Activated naive CD8-positive, alpha-beta T cell treated with anti-CD3 and anti-CD28 coated beads for 36 hours (primary cell): ENCODE measurements at regions not wholly inside any gene's neighbourhood (a gene's known extent, or its start where the extent isn't known, plus 50 kb on each side); places are given as distances from the start of the nearest gene placed in this dataset.

Experiments
- DNase-seq: peaks from one replicate; pipeline ENCODE4 v3.0.0; 2021
- H3K27ac Mint-ChIP-seq: one replicate; pipeline ENCODE4 v1.8.0; 2022; ENCODE audit warnings: mild to moderate bottlenecking, moderate library complexity, mixed read lengths
- H3K27me3 Mint-ChIP-seq: one replicate; pipeline ENCODE4 v1.8.0; 2022; ENCODE audit warnings: mild to moderate bottlenecking, mixed read lengths
- H3K36me3 Mint-ChIP-seq: one replicate; pipeline ENCODE4 v1.8.0; 2021; ENCODE audit warnings: mild to moderate bottlenecking, mixed read lengths
- H3K4me1 Mint-ChIP-seq: one replicate; pipeline ENCODE4 v1.8.0; 2021; ENCODE audit warnings: mixed read lengths
- H3K4me3 Mint-ChIP-seq: one replicate; pipeline ENCODE4 v1.8.0; 2022; ENCODE audit warnings: mild to moderate bottlenecking, moderate library complexity, mixed read lengths
- H3K9me3 Mint-ChIP-seq: one replicate; pipeline ENCODE4 v1.8.0; 2022; ENCODE audit warnings: mixed read lengths

DNA sequence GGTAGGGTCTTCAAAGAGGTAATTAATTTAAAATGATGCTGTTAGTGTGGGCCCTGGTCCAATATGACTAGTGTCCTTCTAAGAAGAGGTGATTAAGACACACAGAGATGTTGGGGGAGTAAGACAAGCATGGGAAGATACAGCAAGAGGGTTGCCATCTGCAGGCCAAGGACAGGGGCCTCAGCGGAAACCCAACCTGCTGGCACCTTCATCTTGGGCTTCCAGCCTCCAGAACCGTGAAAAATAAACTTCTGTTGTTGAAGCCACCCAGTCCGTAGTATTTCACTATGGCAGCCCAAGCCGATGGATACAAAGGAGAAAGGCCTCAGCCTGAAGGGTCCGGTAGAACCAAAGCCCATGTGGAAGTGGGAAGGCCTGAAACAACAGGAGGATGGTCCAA, 161.7 kb upstream of the UBE2E1 start:
- no peak overlapping the region for H3K4me3 Mint-ChIP-seq
- no peak for DNase-seq

DNA sequence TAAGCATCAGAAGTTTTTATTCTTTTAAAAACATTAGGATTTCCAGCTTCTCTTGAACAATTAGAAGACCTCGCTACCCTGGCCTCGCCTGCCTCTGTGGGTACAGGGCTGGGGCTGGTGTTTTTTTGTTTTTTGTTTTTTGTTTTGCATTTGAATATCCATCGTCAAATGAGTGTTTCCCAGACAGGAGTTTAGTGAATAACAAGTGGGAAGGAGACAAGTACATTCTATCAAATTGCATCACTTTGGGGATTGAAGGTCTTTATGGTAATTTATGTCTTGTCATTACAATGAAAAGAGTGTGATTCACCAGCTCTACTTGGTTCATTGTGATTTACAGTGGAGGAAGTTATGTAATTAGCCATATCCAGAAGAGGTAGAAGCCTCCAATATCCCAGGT, 161.1 kb upstream of the UBE2E1 start:
- Mint-ChIP-seq H3K36me3 (no peaks in the 10 kb centered on the region), H3K9me3 (no peaks in the 10 kb centered on the region), H3K4me1 (no peaks in the 10 kb centered on the region), H3K27ac (no peak overlapping the region), H3K4me3 (no peak overlapping the region), H3K27me3 (no peaks in the 10 kb centered on the region)
- no peak for DNase-seq

More for the DNA sequence above, 161.7 kb upstream of the UBE2E1 start:
- Mint-ChIP-seq H3K4me1 (no peaks in the 10 kb centered on the region), H3K27me3 (no peaks in the 10 kb centered on the region), H3K9me3 (no peaks in the 10 kb centered on the region), H3K36me3 (no peaks in the 10 kb centered on the region), H3K27ac (no peak overlapping the region)

DNA sequence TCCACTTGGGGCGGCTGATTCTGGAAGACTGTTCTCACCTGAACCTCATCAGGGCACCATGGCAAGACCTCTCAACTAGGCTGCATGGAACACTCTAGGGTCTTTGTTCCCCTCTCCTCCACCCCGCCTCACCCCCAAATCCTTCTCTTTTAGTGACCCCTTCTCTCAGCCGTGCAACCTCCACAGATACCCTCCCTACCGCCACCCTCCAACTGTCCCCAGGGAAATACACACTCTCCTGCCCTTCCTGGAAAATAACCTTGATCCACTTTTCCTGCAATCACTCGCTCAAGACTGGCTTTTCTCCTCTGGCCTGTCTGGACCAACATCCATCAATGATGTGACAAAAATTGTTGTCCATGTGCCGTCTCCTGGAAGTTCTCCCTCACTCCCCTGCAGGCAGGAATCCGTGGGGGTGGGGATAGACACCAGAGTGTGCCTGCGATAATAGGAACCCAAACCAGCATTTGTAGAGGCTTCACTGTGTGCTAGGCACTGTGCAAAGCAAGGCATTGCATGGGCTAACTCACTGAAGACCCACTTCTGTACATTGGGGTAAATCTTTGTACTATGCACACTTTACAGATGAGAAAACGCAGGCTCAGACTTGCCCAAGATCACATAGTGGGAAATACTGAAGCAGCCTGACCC, 160.1 kb upstream of the UBE2E1 start:
- Mint-ChIP-seq H3K27ac (no peak overlapping the region), H3K4me3 (no peak overlapping the region), H3K9me3 (no peaks in the 10 kb centered on the region), H3K36me3 (no peaks in the 10 kb centered on the region), H3K4me1 (no peaks in the 10 kb centered on the region), H3K27me3 (no peaks in the 10 kb centered on the region)
- DNase-seq: no peak

DNA sequence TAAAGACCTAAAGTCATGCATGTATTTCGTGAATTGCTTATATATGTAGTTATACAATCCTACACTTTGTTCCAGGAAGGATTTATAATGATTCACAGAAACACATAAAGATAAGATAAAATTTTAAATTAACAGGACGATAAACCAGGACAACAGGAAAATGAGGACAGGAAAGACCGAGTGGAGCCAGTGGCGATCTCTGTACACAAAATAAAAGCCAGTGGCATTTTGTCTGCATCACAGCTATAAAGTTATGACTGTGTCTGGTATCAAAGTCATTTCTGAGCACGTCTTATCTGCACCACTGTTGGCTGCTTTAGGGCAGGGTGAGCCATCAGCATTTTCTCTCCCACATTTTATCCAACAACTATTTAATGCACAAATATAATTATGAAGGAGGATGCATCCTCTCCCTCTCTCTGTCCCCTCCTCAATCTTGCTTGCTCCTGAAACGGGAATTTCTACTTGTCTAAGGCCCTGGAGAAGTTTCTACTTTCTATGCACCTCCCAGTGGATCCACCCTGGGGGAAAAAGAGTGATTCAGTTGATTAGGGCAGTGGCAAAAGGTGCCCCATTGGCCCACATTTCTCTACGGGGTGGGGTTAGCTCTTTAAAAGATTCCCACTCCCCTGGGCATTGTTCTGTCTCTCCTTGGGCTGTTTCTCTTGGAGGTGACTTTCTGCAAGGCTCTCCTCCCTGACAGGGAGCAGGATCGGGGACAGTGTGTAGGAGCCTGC, 159.4 kb upstream of the UBE2E1 start:
- Mint-ChIP-seq H3K36me3 (no peaks in the 10 kb centered on the region), H3K4me1 (no peaks in the 10 kb centered on the region), H3K9me3 (no peaks in the 10 kb centered on the region), H3K27ac (no peak overlapping the region), H3K4me3 (no peak overlapping the region), H3K27me3 (no peaks in the 10 kb centered on the region)
- no peak for DNase-seq

DNA sequence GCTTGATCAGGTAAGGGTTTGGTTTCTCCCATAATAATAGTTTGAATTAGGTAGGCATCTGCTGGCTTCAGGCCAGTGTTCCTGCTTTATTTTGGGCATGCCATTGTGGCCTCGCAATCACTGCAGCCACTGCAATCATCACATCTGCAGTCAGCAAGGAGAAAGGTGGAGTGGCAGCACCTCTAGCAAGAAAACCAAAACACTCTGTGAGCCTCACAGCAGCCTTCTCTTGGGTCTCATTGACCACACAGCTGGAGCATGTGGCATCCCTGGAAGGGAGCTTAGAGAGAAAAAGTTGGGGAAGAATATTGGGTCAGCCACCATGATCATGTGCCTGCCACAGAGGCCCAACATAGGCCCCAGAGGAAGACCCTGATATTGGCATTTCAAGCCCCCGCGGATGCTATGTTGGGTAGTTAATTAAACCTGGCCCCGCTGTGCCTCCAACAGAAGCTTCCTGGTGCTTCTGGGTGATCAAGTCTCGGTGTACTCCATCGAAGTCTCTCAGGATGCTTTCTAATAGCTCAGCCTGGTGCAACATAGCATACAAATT, 158.0 kb upstream of the UBE2E1 start:
- no peaks in the 10 kb centered on the region for H3K27me3 Mint-ChIP-seq
- no peak overlapping the region for H3K4me3 Mint-ChIP-seq
- no peaks in the 10 kb centered on the region for H3K4me1 Mint-ChIP-seq
- DNase-seq: no peak
- H3K9me3 Mint-ChIP-seq: no peaks in the 10 kb centered on the region
- H3K27ac Mint-ChIP-seq: no peak overlapping the region
- H3K36me3 Mint-ChIP-seq: no peaks in the 10 kb centered on the region

DNA sequence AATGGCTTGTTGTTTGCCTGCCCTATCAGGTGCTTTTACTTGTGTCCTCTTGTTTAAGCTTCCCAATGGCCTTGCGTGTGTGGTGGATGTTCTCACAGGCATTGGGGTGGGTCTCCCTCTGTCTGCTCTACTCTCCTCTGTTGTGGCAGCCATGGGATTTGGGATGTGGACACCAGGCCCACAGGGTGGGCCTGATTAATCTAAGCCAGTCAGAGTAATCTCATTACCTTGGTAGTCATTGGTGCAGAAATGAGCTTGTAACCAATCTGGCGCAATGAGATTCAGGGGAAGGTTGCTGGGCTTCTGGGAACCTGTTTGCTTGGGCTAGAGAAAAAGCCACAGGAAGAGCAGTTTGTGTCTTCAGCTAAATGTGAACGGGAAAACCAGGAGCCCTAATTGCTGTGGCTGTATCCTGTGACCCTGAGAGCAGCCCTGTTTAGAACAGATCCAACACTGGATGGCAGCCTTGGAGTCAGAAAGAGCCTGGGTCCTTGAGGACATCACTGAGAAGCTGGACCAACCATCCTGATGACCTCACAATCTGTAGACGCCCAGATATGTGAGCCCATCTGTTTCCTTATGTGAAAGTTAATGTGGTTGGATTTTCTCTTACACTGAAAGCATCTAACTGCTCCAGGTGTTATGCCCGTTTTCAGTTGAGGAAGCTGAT, 157.3 kb upstream of the UBE2E1 start:
- no peaks in the 10 kb centered on the region for H3K27me3 Mint-ChIP-seq
- peaks cover 2% of the 10 kb centered on the region for H3K4me1 Mint-ChIP-seq
- DNase-seq: no peak
- H3K4me3 Mint-ChIP-seq: no peak overlapping the region
- H3K36me3 Mint-ChIP-seq: no peaks in the 10 kb centered on the region
- no peaks in the 10 kb centered on the region for H3K9me3 Mint-ChIP-seq
- H3K27ac Mint-ChIP-seq: no peak overlapping the region

DNA sequence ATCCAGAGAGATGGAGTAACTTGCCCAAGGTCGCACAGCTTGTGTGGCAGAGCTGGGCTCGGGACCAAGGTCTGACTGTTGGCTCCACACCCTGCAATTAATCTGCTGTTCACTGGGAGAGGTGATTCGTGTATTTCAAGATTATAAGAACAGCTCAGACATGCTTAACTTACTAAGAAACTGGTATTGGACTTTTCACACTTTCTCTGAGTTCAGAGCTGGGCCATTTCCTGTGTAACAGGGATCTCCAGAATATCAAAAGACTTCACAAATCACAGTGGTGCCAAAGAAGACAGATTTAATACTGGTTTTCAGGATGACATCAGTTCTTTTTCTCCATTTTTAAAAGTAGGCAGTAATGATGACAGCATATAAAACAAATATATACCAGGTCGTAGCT, 156.8 kb upstream of the UBE2E1 start:
- Mint-ChIP-seq H3K27ac (no peak overlapping the region), H3K36me3 (no peaks in the 10 kb centered on the region), H3K4me1 (peaks cover 7% of the 10 kb centered on the region), H3K4me3 (no peak overlapping the region), H3K27me3 (no peaks in the 10 kb centered on the region), H3K9me3 (no peaks in the 10 kb centered on the region)
- DNase-seq: no peak

DNA sequence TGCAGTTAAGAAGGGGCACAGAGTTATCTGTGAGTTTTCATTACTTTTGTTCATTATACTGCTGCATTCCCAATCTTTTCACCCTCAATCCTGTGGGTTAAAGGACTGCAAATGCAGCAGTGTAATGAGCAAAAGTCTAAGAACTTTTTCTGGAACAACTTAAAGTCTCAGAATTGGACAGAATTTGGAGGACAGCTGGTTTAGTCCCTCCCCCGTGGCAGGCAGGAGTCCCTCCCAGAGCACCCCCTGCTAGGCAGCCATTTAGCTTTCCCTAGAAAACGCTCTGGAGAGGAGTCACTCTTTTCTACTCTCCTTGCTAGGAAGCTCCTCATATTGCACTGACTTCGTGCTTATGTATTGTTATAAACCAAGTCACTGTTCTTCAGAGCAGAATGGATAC, 156.3 kb upstream of the UBE2E1 start:
- H3K27me3 Mint-ChIP-seq: no peaks in the 10 kb centered on the region
- H3K9me3 Mint-ChIP-seq: no peaks in the 10 kb centered on the region
- no peak overlapping the region for H3K27ac Mint-ChIP-seq
- peaks cover 10% of the 10 kb centered on the region for H3K4me1 Mint-ChIP-seq
- DNase-seq: no peak
- no peaks in the 10 kb centered on the region for H3K36me3 Mint-ChIP-seq
- H3K4me3 Mint-ChIP-seq: no peak overlapping the region

DNA sequence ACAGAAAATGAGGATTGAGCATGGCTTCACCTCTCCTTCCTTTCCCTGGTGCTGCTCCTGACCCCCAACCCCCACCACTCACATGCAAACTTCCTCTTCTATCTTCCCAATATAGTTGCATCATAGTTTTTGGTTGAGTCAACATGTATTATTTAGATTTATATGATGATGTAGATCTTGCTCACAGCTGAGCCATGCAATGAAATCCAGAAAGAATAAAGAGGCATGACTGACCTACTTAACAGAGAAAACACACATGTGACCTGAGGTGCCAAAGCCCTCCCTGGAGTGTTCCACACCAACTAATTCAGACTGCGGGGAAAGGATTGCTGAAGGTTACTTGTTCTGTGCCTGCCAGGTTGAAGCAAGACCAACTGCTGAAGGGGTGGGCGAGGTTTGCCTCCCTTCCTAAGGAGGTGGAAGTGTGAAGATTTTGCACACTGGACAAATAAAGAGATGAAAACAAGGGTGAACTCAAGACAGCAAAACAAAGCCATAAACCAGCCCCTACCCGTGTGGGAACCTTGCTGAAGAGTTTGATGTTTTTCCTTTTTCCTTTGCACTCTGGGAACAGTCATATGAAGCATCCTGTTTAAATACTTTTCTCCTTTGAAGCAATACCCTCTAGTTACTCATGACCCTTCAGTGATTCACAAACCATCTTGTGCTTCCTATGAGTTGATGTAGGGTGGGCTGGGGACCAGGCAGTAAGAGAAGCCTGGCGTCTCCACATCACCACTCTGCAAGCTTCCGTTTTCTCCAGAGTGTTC, 155.2 kb upstream of the UBE2E1 start:
- H3K9me3 Mint-ChIP-seq: peaks cover under 1% of the 10 kb centered on the region
- H3K4me3 Mint-ChIP-seq: no peak overlapping the region
- no peaks in the 10 kb centered on the region for H3K27me3 Mint-ChIP-seq
- no peak overlapping the region for H3K27ac Mint-ChIP-seq
- DNase-seq: no peak
- peaks cover 10% of the 10 kb centered on the region for H3K4me1 Mint-ChIP-seq
- H3K36me3 Mint-ChIP-seq: no peaks in the 10 kb centered on the region

DNA sequence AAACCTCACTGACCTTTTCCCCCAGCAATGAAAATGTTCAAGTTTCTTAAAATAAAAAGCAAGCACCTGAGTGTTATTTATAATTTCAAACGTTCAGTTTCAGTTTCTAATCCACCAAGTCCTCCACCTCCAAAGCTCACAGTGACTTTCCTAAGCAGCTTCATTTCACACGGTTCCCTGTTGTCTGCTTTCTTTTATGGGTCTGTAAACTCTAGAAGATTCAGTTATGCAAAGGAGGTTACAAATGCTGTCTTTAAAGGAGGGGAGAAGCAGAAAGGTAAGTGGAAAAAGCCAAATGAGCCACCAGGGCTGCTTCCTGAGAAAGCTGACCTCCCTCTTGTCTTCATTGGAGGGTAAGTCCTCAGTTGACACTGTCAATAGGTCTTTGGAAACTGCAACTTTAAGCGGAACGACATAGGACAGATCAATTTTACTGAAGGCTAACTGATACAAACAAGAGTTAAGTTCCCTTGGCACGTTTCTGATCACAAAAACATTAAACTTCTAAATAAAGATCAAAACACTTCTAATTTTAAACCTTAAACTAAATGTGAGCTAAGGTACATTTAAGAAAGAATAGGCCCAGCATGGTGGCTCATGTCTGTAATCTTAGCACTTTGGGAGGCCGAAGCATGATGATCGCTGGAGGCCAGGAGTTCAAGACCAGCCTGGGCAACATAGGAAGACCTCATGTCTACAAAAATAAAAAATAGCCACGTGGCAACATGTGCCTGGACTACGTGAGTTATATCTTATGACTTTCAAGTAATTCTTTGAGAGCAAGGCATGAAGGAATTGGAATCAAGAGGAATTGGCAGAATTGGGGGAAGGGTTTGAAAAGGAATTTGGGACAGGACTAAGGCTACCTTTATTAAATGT, 151.9 kb upstream of the UBE2E1 start:
- peaks cover 10% of the 10 kb centered on the region for H3K4me1 Mint-ChIP-seq
- no peak overlapping the region for H3K4me3 Mint-ChIP-seq

DNA sequence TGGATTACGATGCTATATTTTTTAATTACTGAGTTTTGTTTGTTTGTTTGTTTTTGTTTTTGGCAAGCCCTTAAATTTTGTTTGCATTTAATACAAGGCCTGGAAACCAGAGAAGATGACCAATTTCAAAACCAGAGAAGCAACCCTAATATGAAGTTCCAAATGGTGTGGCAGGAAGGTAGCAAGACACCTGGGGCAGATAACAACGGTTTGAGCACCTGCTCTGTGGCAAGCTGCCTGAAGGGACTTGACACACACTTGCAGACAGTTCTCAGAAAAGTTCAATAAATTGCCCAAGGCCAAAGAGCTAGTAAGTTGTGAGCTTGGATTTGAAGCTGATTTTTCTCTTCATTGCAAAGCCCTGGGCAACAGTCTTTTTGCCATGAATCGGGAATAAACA, 151.2 kb upstream of the UBE2E1 start:
- H3K9me3 Mint-ChIP-seq: peaks cover 9% of the 10 kb centered on the region
- H3K4me1 Mint-ChIP-seq: peaks cover 10% of the 10 kb centered on the region
- no peaks in the 10 kb centered on the region for H3K27me3 Mint-ChIP-seq
- no peaks in the 10 kb centered on the region for H3K36me3 Mint-ChIP-seq
- no peak for DNase-seq
- H3K4me3 Mint-ChIP-seq: no peak overlapping the region
- H3K27ac Mint-ChIP-seq: no peak overlapping the region

More for the DNA sequence above, 151.9 kb upstream of the UBE2E1 start:
- Mint-ChIP-seq H3K27me3 (no peaks in the 10 kb centered on the region), H3K27ac (no peak overlapping the region), H3K36me3 (no peaks in the 10 kb centered on the region), H3K9me3 (peaks cover 9% of the 10 kb centered on the region)
- no peak for DNase-seq

DNA sequence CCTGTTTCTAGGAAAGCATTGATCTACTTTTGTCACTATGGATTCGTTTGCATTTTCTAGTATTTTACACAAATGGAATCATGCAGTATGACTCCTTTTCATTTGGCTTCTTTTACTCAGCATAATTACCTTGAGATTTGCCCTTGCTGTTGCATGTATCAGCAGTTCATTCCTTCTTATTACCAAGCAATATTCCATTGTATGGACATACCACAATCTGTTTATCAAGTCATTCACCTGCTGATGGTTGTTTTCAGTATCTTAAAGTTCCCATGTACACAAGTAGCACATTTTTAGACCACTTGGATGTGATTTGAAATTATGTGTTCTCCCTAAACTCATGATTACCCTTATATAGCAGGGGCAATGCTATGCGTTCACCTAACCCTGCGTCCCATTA, 150.0 kb upstream of the UBE2E1 start:
- no peaks in the 10 kb centered on the region for H3K36me3 Mint-ChIP-seq
- H3K4me1 Mint-ChIP-seq: peaks cover 10% of the 10 kb centered on the region

DNA sequence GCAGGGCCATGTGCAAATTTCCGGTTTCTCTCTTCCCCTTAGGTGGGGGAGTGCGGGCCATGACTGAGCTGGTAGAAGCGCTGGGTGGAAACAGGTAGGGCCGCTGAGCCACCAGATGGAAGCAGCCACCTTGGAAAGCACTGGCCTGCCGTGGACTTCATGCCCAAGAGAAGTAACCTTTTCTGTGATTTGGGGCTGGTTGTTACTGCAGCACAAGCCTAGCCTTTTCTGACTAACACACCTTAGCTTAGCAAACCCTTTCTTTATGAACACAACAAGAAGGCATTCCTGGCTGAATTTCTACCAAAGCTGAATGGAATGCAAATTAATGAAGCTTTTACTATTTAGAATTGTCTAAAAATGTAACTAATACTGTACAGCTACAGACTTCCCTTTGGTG, 149.6 kb upstream of the UBE2E1 start:
- H3K27me3 Mint-ChIP-seq: no peaks in the 10 kb centered on the region
- H3K4me1 Mint-ChIP-seq: peaks cover 10% of the 10 kb centered on the region
- H3K27ac Mint-ChIP-seq: no peak overlapping the region
- DNase-seq: no peak
- peaks cover 9% of the 10 kb centered on the region for H3K9me3 Mint-ChIP-seq
- H3K36me3 Mint-ChIP-seq: no peaks in the 10 kb centered on the region
- H3K4me3 Mint-ChIP-seq: no peak overlapping the region

More for the DNA sequence above, 150.0 kb upstream of the UBE2E1 start:
- peaks cover 9% of the 10 kb centered on the region for H3K9me3 Mint-ChIP-seq
- no peak overlapping the region for H3K27ac Mint-ChIP-seq
- no peak overlapping the region for H3K4me3 Mint-ChIP-seq
- H3K27me3 Mint-ChIP-seq: no peaks in the 10 kb centered on the region
- DNase-seq: no peak

DNA sequence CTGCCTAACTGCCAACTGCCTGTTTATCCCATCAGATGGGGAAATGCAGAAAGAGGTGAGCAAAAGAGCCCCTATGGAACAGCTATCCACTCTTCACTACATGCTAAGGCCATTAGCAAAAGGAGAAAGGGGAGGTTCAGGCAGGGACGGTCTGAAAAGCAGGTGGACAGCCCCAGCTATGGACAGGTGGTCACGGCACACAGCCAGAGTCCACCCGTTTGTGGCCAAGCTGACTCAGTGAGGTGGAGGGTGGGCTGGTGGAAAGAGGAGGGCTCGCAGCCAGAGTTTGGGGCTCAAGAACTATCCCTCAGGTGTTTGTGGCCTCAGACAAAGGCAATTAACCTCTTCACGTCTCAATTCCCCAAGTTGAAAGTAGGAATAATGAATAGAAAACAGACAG, 148.9 kb upstream of the UBE2E1 start:
- Mint-ChIP-seq H3K27ac (no peak overlapping the region), H3K27me3 (no peaks in the 10 kb centered on the region), H3K9me3 (peaks cover 9% of the 10 kb centered on the region), H3K4me1 (peaks cover 10% of the 10 kb centered on the region), H3K36me3 (no peaks in the 10 kb centered on the region), H3K4me3 (no peak overlapping the region)
- DNase-seq: no peak
